ENCODE measurements at regions not wholly inside any gene's neighbourhood (a gene's known extent, or its start where the extent isn't known, plus 50 kb on each side); places are given as distances from the start of the nearest gene placed in this dataset.
"Not testable (repeated sequence)": the region's sequence is repeated elsewhere in the genome, so short reads cannot be mapped to it uniquely, and the experiment has no call there.

DNA sequence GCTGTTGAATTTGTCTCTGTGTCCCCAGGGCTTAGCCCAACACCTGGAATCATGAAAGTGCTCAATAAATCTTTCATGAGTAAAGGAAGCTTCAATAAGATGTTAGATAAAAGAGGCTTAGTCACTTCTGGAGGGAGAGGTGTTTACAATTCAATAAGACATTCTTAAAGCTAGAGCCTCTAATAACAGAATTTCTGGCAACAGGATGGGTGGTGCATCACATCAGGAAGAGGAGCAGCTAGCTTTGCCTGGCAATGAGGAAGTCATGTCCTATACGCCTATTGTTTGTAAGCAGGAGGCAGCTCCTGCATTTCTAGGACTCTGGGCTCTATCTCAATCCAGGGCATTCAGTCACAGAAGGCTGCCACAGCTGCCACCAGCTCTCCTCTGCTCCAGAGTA, 638.5 kb downstream of the EPM2A start:
- Histone ChIP-seq H3K4me3 (replicated peaks in 1 of 3; ENCODE audit: insufficient read depth in 1 of 3, low read depth in 2 of 3, low read length in 3 of 3) (no peak overlapping the region), H3K27ac (ENCODE audit: extremely low read length, insufficient read depth, low read length) (no peak overlapping the region), H2AFZ (ENCODE audit: low read length) (no peak overlapping the region), H3K9me3 (ENCODE audit: low read length) (peaks cover 14% of the 10 kb centered on the region; the same call in 1 of the 2 replicates), H4K20me1 (ENCODE audit: insufficient read depth, low read length) (no peaks in the 10 kb centered on the region), H3K9ac (ENCODE audit: insufficient read depth, low read depth, low read length) (no peak overlapping the region), H3K4me2 (ENCODE audit: low read depth, low read length) (no peak overlapping the region), H3K4me1 (ENCODE audit: insufficient read depth, low read length) (peaks cover 2% of the 10 kb centered on the region), H3K36me3 (replicated peaks in 1 of 2; ENCODE audit: control insufficient read depth in 1 of 2, insufficient read depth in 2 of 2, low read length in 2 of 2) (no peaks in the 10 kb centered on the region), H3K27me3 (ENCODE audit: control insufficient read depth in 1 of 2, insufficient read depth in 2 of 2, low read length in 2 of 2) (no peaks in the 10 kb centered on the region), H3K79me2 (ENCODE audit: insufficient read depth, low read length) (no peaks in the 10 kb centered on the region)
- DNase-seq (ENCODE audit: low spot score) (no peak), ATAC-seq (no peak), FAIRE-seq (no peak)
- POLR2A ChIA-PET, result no interaction called here
- intact Hi-C loops (cut with micrococcal nuclease; ENCODE audit: unreplicated experiment), result no loop called here
- 42% methylated on average over 1 of the region's 1 CpG for WGBS (ENCODE audit: low lambda C conversion rate)
- no TSS peak for BruUV-seq (replicated peaks)
- TF ChIP-seq, protein P1, sequence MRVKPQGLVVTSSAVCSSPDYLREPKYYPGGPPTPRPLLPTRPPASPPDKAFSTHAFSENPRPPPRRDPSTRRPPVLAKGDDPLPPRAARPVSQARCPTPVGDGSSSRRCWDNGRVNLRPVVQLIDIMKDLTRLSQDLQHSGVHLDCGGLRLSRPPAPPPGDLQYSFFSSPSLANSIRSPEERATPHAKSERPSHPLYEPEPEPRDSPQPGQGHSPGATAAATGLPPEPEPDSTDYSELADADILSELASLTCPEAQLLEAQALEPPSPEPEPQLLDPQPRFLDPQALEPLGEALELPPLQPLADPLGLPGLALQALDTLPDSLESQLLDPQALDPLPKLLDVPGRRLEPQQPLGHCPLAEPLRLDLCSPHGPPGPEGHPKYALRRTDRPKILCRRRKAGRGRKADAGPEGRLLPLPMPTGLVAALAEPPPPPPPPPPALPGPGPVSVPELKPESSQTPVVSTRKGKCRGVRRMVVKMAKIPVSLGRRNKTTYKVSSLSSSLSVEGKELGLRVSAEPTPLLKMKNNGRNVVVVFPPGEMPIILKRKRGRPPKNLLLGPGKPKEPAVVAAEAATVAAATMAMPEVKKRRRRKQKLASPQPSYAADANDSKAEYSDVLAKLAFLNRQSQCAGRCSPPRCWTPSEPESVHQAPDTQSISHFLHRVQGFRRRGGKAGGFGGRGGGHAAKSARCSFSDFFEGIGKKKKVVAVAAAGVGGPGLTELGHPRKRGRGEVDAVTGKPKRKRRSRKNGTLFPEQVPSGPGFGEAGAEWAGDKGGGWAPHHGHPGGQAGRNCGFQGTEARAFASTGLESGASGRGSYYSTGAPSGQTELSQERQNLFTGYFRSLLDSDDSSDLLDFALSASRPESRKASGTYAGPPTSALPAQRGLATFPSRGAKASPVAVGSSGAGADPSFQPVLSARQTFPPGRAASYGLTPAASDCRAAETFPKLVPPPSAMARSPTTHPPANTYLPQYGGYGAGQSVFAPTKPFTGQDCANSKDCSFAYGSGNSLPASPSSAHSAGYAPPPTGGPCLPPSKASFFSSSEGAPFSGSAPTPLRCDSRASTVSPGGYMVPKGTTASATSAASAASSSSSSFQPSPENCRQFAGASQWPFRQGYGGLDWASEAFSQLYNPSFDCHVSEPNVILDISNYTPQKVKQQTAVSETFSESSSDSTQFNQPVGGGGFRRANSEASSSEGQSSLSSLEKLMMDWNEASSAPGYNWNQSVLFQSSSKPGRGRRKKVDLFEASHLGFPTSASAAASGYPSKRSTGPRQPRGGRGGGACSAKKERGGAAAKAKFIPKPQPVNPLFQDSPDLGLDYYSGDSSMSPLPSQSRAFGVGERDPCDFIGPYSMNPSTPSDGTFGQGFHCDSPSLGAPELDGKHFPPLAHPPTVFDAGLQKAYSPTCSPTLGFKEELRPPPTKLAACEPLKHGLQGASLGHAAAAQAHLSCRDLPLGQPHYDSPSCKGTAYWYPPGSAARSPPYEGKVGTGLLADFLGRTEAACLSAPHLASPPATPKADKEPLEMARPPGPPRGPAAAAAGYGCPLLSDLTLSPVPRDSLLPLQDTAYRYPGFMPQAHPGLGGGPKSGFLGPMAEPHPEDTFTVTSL (CRISPR knock-in tag; IDR thresholded peaks at IDR 0.05; ENCODE audit: borderline replicate concordance), result no peak
- TF ChIP-seq FOSL1 (CRISPR knock-in tag; IDR thresholded peaks at IDR 0.05; ENCODE audit: borderline replicate concordance) (no peak), RFX3 (CRISPR knock-in tag; IDR thresholded peaks at IDR 0.05) (no peak), ZSCAN30 (CRISPR knock-in tag; IDR thresholded peaks at IDR 0.05) (no peak), MZF1 (CRISPR knock-in tag; IDR thresholded peaks at IDR 0.05; ENCODE audit: borderline replicate concordance) (no peak), SP4 (CRISPR knock-in tag; IDR thresholded peaks at IDR 0.05) (no peak), ZNF761 (CRISPR knock-in tag; conservative IDR thresholded peaks at IDR 0.05) (no peak), ZNF317 (CRISPR knock-in tag; IDR thresholded peaks at IDR 0.05) (no peak), CHD4 (IDR thresholded peaks at IDR 0.05; ENCODE audit: borderline replicate concordance, low read length) (no peak), ZNF451 (CRISPR knock-in tag; IDR thresholded peaks at IDR 0.05) (no peak), KLF16 (CRISPR knock-in tag; IDR thresholded peaks at IDR 0.05) (no peak), ZNF343 (CRISPR knock-in tag; IDR thresholded peaks at IDR 0.05) (no peak)
- TF ChIP-seq, protein P2, sequence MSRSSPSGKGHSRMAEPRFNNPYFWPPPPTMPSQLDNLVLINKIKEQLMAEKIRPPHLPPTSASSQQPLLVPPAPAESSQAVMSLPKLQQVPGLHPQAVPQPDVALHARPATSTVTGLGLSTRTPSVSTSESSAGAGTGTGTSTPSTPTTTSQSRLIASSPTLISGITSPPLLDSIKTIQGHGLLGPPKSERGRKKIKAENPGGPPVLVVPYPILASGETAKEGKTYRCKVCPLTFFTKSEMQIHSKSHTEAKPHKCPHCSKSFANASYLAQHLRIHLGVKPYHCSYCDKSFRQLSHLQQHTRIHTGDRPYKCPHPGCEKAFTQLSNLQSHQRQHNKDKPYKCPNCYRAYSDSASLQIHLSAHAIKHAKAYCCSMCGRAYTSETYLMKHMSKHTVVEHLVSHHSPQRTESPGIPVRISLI (CRISPR knock-in tag; IDR thresholded peaks at IDR 0.05; ENCODE audit: borderline replicate concordance), result no peak
- TF ChIP-seq, protein P3, sequence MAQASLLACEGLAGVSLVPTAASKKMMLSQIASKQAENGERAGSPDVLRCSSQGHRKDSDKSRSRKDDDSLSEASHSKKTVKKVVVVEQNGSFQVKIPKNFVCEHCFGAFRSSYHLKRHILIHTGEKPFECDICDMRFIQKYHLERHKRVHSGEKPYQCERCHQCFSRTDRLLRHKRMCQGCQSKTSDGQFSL (CRISPR knock-in tag; IDR thresholded peaks at IDR 0.05), result no peak
- CTCF ChIA-PET (ENCODE audit: low intra/inter-chr PET ratio, low total read pairs), result no interaction called here
- in situ Hi-C loops (cut with HindIII; ENCODE audit: extremely low pct_ligation_motif_present, low pct_unique_long_range_greater_than_20kb), result no loop called here

DNA sequence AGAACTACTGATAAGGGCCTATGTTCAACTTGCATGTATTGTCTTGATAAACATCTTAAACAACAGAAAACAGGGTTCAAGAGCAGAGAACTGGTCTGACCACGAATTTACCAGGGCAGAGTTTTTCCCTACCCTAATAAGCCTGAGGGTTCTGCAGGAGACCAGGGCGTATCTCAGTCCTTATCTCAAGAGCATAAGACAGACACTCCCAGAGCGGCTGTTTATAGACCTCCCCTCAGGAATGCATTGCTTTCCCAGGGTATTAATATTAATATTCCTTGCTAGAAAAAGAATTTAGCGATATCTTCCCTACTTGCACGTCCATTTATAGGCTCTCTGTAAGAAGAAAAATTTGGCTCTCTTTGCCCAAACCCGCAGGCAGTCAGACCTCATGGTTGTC, 637.2 kb downstream of the EPM2A start:
- DNase-seq (ENCODE audit: low spot score); H3K4me2 ChIP-seq (ENCODE audit: low read depth, low read length); H3K79me2 ChIP-seq (ENCODE audit: insufficient read depth, low read length); H3K27me3 ChIP-seq (ENCODE audit: control insufficient read depth in 1 of 2, insufficient read depth in 2 of 2, low read length in 2 of 2); FAIRE-seq; H4K20me1 ChIP-seq (ENCODE audit: insufficient read depth, low read length); H3K27ac ChIP-seq (ENCODE audit: extremely low read length, insufficient read depth, low read length); CTCF ChIA-PET (ENCODE audit: low intra/inter-chr PET ratio, low total read pairs); H3K4me1 ChIP-seq (ENCODE audit: insufficient read depth, low read length); POLR2A ChIA-PET; H3K4me3 ChIP-seq (replicated peaks in 1 of 3; ENCODE audit: insufficient read depth in 1 of 3, low read depth in 2 of 3, low read length in 3 of 3); in situ Hi-C loops (cut with HindIII; ENCODE audit: extremely low pct_ligation_motif_present, low pct_unique_long_range_greater_than_20kb); intact Hi-C loops (cut with micrococcal nuclease; ENCODE audit: unreplicated experiment); H2AFZ ChIP-seq (ENCODE audit: low read length); H3K9ac ChIP-seq (ENCODE audit: insufficient read depth, low read depth, low read length); ATAC-seq; BruUV-seq (replicated peaks); H3K36me3 ChIP-seq (replicated peaks in 1 of 2; ENCODE audit: control insufficient read depth in 1 of 2, insufficient read depth in 2 of 2, low read length in 2 of 2): not testable (repeated sequence)
- 26% methylated on average over 6 of the region's 6 CpGs for WGBS (ENCODE audit: low lambda C conversion rate)
- peaks cover 14% of the 10 kb centered on the region; the same call in 1 of the 2 replicates for H3K9me3 ChIP-seq (ENCODE audit: low read length)

Data from HepG2 (cell line).